ENCODE measurements at regions not wholly inside any gene's neighbourhood (a gene's known extent, or its start where the extent isn't known, plus 50 kb on each side); places are given as distances from the start of the nearest gene placed in this dataset.

DNA sequence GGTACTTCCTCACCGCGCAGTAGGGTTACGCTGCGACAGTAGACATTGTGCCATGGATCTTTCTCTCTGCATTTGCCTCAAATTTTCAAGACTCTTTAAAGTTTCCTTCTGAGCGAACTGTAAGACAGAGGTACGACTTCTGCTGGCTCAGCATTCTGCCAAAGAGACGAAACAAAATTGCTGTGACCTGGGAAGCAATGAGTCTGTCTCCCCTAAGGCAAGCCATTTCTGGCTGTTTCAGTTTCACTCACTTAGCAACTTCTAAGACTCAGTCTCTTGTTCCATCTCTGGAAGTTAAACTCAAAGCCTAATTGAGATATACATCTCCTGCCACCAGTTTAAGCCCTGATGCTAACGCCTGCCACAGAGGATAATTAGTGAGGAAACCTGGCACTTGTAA is 510.9 kb upstream of the DAB1 start:
- H3K36me3 Mint-ChIP-seq: no peaks in the 10 kb centered on the region

DNA sequence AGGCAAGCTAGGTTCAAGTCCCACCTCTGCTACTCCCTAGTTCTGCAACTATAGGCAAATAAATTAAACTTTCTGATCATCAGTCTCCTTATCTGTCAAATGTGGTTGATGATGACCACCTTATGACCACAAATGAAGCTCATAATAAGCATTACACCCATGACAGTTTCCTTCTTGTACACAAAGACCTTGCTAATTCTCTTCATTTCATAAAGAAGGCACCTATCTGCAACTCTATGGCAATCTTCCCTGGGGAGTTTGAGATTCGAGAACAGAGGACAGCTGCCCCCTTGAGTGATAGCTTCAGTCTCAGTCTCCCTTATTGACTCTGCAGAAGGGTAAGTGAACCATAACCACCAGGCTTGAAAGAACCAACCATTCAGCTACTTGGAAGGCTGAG is 503.1 kb upstream of the DAB1 start:
- no peaks in the 10 kb centered on the region for H3K4me1 Mint-ChIP-seq
- no peaks in the 10 kb centered on the region for H3K9me3 Mint-ChIP-seq
- no peak overlapping the region for H3K27ac Mint-ChIP-seq

More for the DNA sequence above, 510.9 kb upstream of the DAB1 start:
- H3K27me3 Mint-ChIP-seq: peaks cover 5% of the 10 kb centered on the region
- no peak overlapping the region for H3K27ac Mint-ChIP-seq
- H3K4me3 Mint-ChIP-seq: no peak overlapping the region
- no peaks in the 10 kb centered on the region for H3K4me1 Mint-ChIP-seq
- peaks cover 8% of the 10 kb centered on the region for H3K9me3 Mint-ChIP-seq

DNA sequence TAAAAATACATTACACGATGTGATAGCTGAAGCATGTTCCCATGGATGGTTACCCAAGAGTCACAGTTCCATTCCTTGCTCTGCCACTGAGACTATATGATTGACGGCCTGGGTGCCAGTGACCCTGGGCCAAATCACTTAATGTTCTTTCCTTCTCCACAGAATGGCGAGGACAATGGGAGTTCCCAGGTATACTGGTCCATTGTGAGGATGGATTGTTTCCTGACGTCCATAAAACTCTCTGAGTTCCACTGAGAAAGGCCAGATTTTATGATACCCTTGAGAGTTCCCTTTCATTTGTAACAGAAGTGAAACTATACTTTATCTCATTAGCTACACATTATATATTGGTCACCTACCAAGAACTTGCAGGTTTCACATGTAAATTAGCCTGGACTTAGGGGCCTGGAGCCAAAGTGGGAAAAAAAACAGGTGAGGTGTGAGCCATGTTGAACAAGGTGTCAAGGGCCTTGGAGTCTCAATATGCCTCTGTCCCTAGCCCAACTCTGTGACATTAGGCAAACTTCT is 502.2 kb upstream of the DAB1 start:
- Mint-ChIP-seq H3K4me1 (no peaks in the 10 kb centered on the region), H3K27me3 (peaks cover 2% of the 10 kb centered on the region), H3K9me3 (no peaks in the 10 kb centered on the region), H3K4me3 (no peak overlapping the region), H3K36me3 (no peaks in the 10 kb centered on the region), H3K27ac (no peak overlapping the region)

More for the DNA sequence above, 503.1 kb upstream of the DAB1 start:
- peaks cover 2% of the 10 kb centered on the region for H3K27me3 Mint-ChIP-seq
- no peak overlapping the region for H3K4me3 Mint-ChIP-seq
- H3K36me3 Mint-ChIP-seq: no peaks in the 10 kb centered on the region

DNA sequence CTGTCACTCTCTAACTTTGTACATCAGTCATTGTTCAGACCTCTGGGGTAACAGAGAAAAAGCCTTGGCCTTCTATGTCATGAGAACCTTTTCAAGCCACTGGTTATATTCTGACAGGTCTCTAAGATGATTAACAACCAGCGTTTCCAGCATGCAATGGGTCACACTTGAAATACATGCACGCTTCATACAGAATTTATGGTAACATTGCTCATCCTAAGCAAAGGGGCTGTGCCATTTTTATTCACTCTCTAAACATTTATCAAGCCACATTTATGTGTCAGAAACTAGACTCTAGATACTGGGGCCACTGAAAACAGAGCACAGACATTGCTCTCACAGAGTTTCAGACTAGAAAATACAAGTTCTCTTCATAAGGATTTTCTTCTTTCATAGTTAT is 501.4 kb upstream of the DAB1 start:
- H3K9me3 Mint-ChIP-seq: no peaks in the 10 kb centered on the region
- no peaks in the 10 kb centered on the region for H3K36me3 Mint-ChIP-seq
- H3K4me3 Mint-ChIP-seq: no peak overlapping the region
- no peaks in the 10 kb centered on the region for H3K4me1 Mint-ChIP-seq
- H3K27ac Mint-ChIP-seq: no peak overlapping the region
- H3K27me3 Mint-ChIP-seq: peaks cover 2% of the 10 kb centered on the region

DNA sequence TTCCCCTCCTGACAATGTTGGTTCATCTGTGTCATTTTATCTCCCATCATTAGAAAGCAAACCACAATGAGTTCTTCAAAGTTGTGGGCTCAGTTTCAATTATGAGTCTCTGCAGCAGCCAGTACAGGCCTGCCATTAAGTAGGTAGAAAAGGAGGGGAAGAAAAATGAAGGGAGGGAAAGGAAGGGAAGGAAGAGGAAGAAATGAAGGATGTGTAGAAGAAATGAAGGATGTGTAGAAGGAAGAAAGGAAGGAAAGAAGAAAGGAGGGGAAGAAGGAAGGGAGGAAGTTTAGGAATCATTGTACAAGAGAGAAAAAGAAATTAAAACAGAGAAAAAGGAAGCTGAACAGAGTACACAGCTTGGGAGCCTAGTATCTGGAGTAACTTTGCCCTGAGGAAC is 498.3 kb upstream of the DAB1 start:
- no peaks in the 10 kb centered on the region for H3K4me1 Mint-ChIP-seq
- no peaks in the 10 kb centered on the region for H3K36me3 Mint-ChIP-seq
- H3K4me3 Mint-ChIP-seq: no peak overlapping the region
- H3K9me3 Mint-ChIP-seq: no peaks in the 10 kb centered on the region
- H3K27me3 Mint-ChIP-seq: no peaks in the 10 kb centered on the region
- no peak overlapping the region for H3K27ac Mint-ChIP-seq

DNA sequence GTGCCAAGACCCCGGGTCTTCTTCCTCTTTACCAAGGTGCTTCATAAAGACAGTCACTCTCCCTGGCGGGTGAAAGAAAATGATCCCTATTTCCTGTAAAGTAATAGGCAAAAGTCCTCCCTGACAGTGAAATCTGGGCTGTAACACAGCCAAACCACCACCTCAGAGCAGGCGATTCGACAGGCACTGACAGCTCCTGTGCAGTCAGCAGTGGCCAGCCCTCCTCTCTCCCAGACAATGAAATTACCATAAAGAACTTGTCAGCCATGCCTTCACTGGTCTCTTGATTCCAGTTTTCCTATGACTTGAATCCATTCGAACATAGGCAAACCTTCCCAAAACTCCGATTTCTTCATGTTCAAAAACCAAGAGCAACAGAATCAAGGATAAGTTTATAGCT is 492.2 kb upstream of the DAB1 start:
- Mint-ChIP-seq H3K4me1 (no peaks in the 10 kb centered on the region), H3K36me3 (no peaks in the 10 kb centered on the region), H3K4me3 (no peak overlapping the region), H3K9me3 (no peaks in the 10 kb centered on the region), H3K27ac (no peak overlapping the region), H3K27me3 (peaks cover 3% of the 10 kb centered on the region)

DNA sequence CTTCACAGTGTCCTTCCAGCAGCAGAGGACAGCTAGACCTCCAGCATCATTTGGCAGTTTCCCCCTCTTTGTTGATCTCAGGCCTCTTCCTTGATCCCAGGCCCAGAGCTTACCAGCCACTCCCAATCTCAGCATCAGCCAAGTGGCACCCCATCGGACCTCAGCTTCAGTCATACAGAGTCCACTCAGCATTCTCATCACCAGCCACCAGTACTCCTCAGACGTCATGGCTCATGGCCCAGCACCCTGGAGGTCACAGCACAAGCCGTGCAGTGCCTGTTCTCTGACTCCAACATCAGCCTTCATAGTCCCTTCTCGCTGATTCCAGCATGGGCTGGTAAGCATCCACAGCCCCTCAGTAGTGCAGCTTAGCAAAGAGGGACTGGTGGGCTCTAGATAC is 487.6 kb upstream of the DAB1 start:
- H3K27ac Mint-ChIP-seq: no peak overlapping the region
- H3K4me3 Mint-ChIP-seq: no peak overlapping the region
- peaks cover 7% of the 10 kb centered on the region for H3K27me3 Mint-ChIP-seq
- H3K4me1 Mint-ChIP-seq: no peaks in the 10 kb centered on the region
- H3K9me3 Mint-ChIP-seq: no peaks in the 10 kb centered on the region
- no peaks in the 10 kb centered on the region for H3K36me3 Mint-ChIP-seq

DNA sequence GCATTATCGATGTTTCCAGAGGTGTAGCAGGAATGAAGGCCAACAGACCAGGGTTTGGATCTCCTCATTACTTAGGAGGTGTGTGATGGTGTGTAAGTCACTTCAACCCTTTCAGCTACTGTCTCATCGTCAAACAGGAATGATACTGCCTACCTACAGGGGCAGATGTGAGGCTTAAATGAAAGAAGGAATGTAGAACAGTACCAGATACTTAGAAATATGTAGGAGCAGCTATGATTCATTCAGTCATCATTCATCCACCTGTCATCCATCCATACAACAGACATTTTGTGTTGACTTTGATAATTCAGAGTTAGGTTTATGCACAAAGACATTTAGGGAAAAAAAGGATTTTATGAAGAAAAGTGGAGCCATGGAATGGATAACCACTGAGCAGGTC is 486.9 kb upstream of the DAB1 start:
- Mint-ChIP-seq H3K27ac (no peak overlapping the region), H3K4me1 (no peaks in the 10 kb centered on the region), H3K9me3 (no peaks in the 10 kb centered on the region), H3K36me3 (no peaks in the 10 kb centered on the region), H3K4me3 (no peak overlapping the region), H3K27me3 (peaks cover 7% of the 10 kb centered on the region)

DNA sequence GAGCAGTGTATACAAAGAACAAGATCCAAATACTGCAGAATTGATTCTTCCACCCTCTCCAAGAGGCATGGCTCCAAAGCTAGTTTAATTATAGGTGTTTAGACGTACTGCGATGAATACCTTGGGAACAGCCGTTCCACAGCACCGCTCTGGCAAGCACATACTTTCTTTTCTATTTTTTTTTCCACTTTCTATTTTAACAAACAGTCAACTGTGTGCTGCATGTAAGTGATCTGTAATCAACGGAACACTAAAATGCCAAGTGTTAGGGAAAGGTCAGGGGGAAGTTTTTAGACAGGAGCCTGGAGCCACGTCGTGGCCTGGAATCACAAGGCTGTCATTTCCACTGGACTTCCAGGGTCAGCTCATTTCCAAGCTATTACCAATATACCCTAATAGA is 486.4 kb upstream of the DAB1 start:
- no peaks in the 10 kb centered on the region for H3K4me1 Mint-ChIP-seq
- H3K4me3 Mint-ChIP-seq: no peak overlapping the region
- peaks cover 7% of the 10 kb centered on the region for H3K27me3 Mint-ChIP-seq
- no peaks in the 10 kb centered on the region for H3K9me3 Mint-ChIP-seq
- H3K36me3 Mint-ChIP-seq: no peaks in the 10 kb centered on the region
- no peak overlapping the region for H3K27ac Mint-ChIP-seq

DNA sequence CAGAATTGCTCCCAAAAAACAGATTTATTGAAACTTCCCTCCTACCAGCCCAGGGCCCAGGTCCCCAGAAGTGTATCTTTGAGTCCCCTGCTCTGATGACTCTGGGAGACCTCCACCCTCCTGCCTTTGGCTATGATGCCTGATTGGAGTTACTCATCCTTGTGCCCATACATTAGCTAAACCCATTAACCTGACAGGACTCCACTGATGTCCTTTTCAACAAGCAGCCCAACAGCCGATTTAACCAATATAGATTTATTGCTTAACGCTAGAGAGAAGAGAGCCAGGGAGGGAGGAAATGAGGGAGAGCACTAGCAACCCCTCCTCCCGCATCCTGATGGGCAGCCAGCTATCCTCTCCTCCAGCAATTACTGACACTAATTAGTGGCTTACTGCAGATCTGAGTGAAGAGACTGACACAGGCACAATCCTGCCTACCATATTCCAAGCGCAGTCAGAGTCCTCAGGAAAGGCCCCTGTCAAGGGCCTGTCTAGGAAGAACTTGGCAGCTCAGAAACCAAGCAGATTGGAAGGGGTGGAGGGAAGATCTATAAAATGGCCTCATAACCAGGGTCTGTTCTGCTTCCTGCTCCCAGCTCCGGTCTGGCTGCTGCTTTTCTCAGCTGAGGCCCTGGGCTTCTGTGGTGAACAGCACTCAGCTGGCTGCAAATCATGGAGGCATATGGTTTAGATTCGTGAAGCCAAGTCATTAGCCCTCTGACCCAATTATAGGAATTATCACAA is 484.5 kb upstream of the DAB1 start:
- Mint-ChIP-seq H3K27ac (no peak overlapping the region), H3K4me1 (no peaks in the 10 kb centered on the region), H3K9me3 (no peaks in the 10 kb centered on the region), H3K36me3 (no peaks in the 10 kb centered on the region), H3K4me3 (no peak overlapping the region), H3K27me3 (peaks cover 7% of the 10 kb centered on the region)

DNA sequence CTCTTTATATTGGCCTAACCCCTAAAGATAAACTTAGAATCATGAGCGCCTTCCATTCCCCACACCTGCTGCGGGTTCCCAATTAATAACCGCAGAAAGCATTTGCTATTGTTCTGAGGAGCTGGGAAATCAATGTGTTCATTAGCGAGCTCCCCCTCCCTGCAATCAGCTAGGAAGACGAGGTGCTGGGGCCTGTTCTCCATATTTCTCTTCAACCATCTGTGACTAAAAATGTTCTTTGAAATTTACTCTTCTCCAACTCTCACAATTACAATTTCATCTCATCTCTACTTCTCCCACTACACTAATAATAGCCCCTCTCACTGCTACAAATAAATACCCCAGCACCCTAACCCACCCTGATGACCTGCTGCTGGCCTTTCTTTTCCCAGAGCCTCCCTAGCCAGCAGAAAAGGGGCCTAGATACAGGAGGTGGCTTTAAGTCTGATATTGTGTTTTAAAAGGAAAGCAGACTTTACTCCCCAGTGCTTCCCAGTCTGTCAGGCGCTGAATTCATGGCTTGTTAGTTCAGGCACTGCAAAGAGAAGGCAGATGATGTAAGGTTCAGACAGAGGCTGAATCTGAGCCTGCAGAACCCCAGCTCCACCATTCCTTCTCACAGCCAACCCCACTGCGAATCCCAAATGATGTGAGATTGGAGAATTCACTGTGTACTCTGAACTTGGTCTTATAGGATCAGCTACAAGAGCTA is 477.5 kb upstream of the DAB1 start:
- Mint-ChIP-seq H3K4me3 (no peak overlapping the region), H3K27me3 (peaks cover 3% of the 10 kb centered on the region), H3K27ac (no peak overlapping the region), H3K36me3 (no peaks in the 10 kb centered on the region), H3K4me1 (no peaks in the 10 kb centered on the region), H3K9me3 (no peaks in the 10 kb centered on the region)

DNA sequence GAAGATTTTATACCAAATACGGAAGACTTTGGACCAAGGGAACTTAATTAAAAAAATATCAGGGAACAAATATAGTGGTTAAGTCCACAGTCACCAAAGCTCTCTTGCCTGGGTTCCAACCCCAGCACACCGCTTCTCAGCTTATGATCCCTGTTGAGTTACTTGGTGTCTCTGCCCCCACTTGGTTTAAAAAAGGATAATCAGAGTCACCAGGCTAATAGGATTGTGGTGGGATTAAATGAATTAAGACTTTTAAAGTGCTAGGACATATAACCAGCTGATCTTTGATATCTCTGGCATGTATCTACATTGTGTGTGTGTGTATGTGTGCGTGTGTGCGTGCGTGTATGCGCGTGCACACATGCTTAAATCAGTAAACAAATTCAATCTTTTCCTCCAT is 474.7 kb upstream of the DAB1 start:
- Mint-ChIP-seq H3K27me3 (peaks cover 6% of the 10 kb centered on the region), H3K36me3 (no peaks in the 10 kb centered on the region), H3K9me3 (no peaks in the 10 kb centered on the region), H3K4me1 (no peaks in the 10 kb centered on the region), H3K4me3 (no peak overlapping the region), H3K27ac (no peak overlapping the region)

DNA sequence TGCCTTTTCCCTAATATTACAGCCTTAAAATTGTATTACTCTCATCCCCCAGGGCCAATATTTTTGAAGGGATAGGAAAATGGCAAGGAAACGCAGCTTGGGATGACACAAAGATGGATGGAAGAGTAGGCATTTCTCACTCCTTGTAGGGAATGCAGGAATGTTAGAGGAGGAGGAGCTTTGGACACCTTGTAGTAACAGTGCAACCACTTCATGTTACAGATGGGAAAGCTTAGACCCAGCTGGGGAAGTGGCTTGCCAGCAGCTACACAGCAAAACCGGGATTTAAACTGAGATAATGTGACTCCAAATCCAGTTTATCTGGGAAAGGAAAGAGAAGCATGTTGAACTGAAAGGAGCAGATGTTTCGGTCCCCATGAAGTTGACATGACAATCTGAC is 473.7 kb upstream of the DAB1 start:
- Mint-ChIP-seq H3K4me3 (no peak overlapping the region), H3K36me3 (no peaks in the 10 kb centered on the region)

DNA sequence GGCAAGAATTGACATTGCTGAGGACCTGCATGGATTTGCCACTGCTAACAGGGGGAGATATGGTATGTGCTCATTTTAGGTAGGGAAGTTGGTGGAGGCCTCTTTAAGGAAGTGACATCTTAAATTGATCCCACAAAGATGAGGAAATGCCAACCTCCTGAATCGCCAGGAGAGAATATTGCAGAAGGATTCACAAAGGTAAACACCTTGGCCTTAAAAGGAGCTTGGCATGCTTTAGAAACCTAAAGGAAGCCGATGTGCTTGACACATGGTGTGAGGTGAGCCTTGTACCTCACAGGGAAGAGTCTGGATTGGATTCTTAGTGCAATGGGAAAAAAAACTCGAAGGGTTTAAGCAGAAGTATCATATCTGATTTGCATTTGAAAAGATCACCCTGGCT is 470.5 kb upstream of the DAB1 start:
- Mint-ChIP-seq H3K27me3 (peaks cover 8% of the 10 kb centered on the region), H3K27ac (no peak overlapping the region), H3K36me3 (no peaks in the 10 kb centered on the region), H3K4me3 (no peak overlapping the region), H3K4me1 (no peaks in the 10 kb centered on the region), H3K9me3 (no peaks in the 10 kb centered on the region)

More for the DNA sequence above, 473.7 kb upstream of the DAB1 start:
- Mint-ChIP-seq H3K4me1 (no peaks in the 10 kb centered on the region), H3K27ac (no peak overlapping the region), H3K27me3 (peaks cover 6% of the 10 kb centered on the region), H3K9me3 (no peaks in the 10 kb centered on the region)

DNA sequence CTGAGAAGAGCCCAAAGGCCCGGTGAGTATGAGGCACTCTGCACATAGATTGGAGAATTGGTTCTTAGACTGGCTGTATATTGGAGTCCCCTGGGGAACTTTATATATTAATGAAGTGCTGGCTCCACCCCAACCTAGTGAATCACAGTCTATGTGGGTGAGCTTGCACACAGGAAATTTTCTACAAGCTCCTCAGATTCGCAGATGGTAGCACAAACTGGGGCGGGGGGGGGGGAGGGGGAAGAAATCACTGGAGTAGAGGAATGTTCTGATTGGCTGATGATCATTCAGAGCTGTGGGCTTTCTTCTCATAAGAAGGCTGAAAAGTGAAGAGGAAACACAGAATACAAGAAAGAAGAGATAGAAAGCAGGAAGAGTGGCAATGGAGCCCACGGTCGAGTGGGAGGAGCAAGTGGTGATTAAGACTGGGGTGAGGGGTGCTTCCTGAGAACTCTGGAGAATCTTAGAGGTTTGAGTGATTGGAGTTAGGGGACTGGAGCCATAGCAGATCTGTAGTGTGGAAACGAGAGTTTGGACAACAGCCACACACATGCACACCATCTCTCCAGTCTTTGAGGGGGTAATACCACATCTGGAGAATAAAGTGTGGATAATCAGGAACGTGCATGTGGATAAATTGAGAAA is 465.9 kb upstream of the DAB1 start:
- Mint-ChIP-seq H3K9me3 (no peaks in the 10 kb centered on the region), H3K27ac (no peak overlapping the region), H3K4me1 (no peaks in the 10 kb centered on the region), H3K36me3 (no peaks in the 10 kb centered on the region), H3K4me3 (no peak overlapping the region), H3K27me3 (peaks cover 9% of the 10 kb centered on the region)

DNA sequence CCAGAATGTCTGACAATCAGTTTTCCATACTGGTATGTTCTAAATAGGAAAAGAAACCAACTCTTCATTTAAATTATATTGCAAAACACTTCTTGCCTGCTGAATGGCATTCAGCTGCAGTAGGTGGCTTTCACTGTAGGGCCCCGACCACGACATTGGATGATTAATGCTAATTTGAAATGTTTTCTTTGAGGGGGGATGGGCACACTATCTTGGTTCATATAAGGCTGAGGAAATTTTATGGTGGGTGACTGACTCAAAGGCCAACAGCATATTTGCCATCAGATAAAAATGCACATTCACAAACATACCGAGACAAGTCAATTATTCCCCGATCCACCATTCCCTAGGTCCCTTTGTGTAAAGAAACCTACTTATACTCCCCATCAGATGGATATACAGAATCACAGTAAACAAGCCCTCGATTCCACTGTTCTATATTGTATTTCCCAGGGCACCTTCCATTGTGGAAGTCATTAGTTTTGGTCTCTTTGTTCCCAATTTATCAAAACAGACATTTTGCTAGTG is 464.2 kb upstream of the DAB1 start:
- Mint-ChIP-seq H3K4me3 (no peak overlapping the region), H3K4me1 (no peaks in the 10 kb centered on the region), H3K36me3 (no peaks in the 10 kb centered on the region), H3K27me3 (peaks cover 7% of the 10 kb centered on the region), H3K9me3 (no peaks in the 10 kb centered on the region), H3K27ac (no peak overlapping the region)
